Adrenal gland (tissue), 9 donors: ENCODE measurements at regions not wholly inside any gene's neighbourhood (a gene's known extent, or its start where the extent isn't known, plus 50 kb on each side); places are given as distances from the start of the nearest gene placed in this dataset.

Experiments
- DNase-seq, 7 donors: peaks; one replicate each; pipeline ENCODE4 v3.0.0-alpha.2; 2019 to 2020
- H3K27ac ChIP-seq, 5 donors: fragments of 200-600 bp; sonication (generic) in 4 of 5; 1 replicate in 3 of 5; 2 replicates in 2 of 5; pipeline versions ENCODE4 v1.5.1 to v1.8.0; 2016 to 2020; ENCODE audit warnings: mild to moderate bottlenecking in 1 of 5
- H3K27me3 ChIP-seq: fragments of 200-600 bp; 2 replicates; pipeline ENCODE4 v1.8.0; 2021
- H3K36me3 ChIP-seq, 2 donors: fragments of 200-600 bp; replicated peaks in 1 of 2; 1 replicate in 1 of 2; 2 replicates in 1 of 2; pipeline versions ENCODE4 v1.5.1 to v1.8.0; 2018 to 2022
- H3K4me1 ChIP-seq, 2 donors: fragments of 200-600 bp; replicated peaks in 1 of 2; 1 replicate in 1 of 2; 2 replicates in 1 of 2; pipeline versions ENCODE4 v1.5.1 to v1.8.0; 2018 to 2021
- H3K4me3 ChIP-seq, 4 donors: fragments of 200-600 bp; sonication (generic) in 3 of 4; one replicate each; pipeline ENCODE4 v1.5.1; 2016 to 2018
- H3K9me3 ChIP-seq, 3 donors: fragments of 200-600 bp; sonication (generic) in 1 of 3; replicated peaks in 1 of 3; 1 replicate in 2 of 3; 2 replicates in 1 of 3; pipeline versions ENCODE4 v1.5.1 to v1.8.0; 2016 to 2021
- CTCF ChIP-seq, 6 experiments: fragments of 450-650 bp in 4 of 6; fragments of 200-600 bp in 2 of 6; sonication (generic) in 1 of 6; IDR thresholded peaks; 1 replicate in 5 of 6; 2 replicates in 1 of 6; pipeline versions ENCODE4 v1.5.1 to v1.8.0; 2016 to 2021; ENCODE audit warnings: antibody characterized with exemption in 6 of 6, mild to moderate bottlenecking in 2 of 6, moderate library complexity in 1 of 6
- POLR2A ChIP-seq, 2 donors: fragments of 450-650 bp; IDR thresholded peaks; one replicate each; pipeline ENCODE4 v1.6.1; 2017; ENCODE audit warnings: antibody characterized with exemption in 2 of 2, mild to moderate bottlenecking in 2 of 2, moderate library complexity in 1 of 2
- WGBS, 4 donors: extraction: QIAGEN DNeasy Blood & Tissue Kit in 2 of 4; methylation state at CpG; one replicate each; pipeline versions ENCODE4 v1.1.5 to v1.1.7; 2013 to 2017; 5-methylcytosine and 5-hydroxymethylcytosine counted together
- intact Hi-C, 2 donors: fragments of 100-400 bp; cut with DNase I; formaldehyde crosslinking; loops; one replicate each; pipeline versions ENCODE4 v1.14.1 to v1.15.0; 2022 to 2023
- donor health status: healthy with polysubstance abuse.
- donor health status: Bipolar disorder and iron deficiency.
- donor health status: DM: yes; HTN: yes; CAD: no.
- donor health status: DM: no; HTN: no; CAD: no.
- donor health status: DM: no; HTN: no; CAD: no.

- no peak overlapping the region for H3K27ac ChIP-seq
- no peaks in the 10 kb centered on the region for H3K9me3 ChIP-seq
- no peak overlapping the region for H3K4me3 ChIP-seq
- TF ChIP-seq CTCF (IDR thresholded peaks at IDR 0.05) = no peak
- TF ChIP-seq POLR2A (IDR thresholded peaks at IDR 0.05) = no peak
- no peaks in the 10 kb centered on the region for H3K36me3 ChIP-seq
- H3K4me1 ChIP-seq = no peaks in the 10 kb centered on the region
- no peak for DNase-seq
- no peaks in the 10 kb centered on the region for H3K27me3 ChIP-seq
- intact Hi-C loops = no loop called here
- WGBS, 4 donors = 62 to 88% (median 70%) methylated on average over 1 of the region's 1 CpG
Observed at GRCh38 chr2:41895334-41895664, 152.5 kb upstream of the PKDCC start.

- WGBS, 4 donors = 77 to 87% (median 83%) methylated on average over 5 of the region's 5 CpGs
- intact Hi-C loops = no loop called here
- Histone ChIP-seq H3K4me3 (no peak overlapping the region), H3K27me3 (no peaks in the 10 kb centered on the region), H3K4me1 (no peaks in the 10 kb centered on the region), H3K9me3 (no peaks in the 10 kb centered on the region), H3K36me3 (no peaks in the 10 kb centered on the region), H3K27ac (no peak overlapping the region)
- DNase-seq = no peak
- TF ChIP-seq CTCF (IDR thresholded peaks at IDR 0.05) (no peak), POLR2A (IDR thresholded peaks at IDR 0.05) (no peak)
Observed at GRCh38 chr2:41896186-41896846, 151.5 kb upstream of the PKDCC start.

- Histone ChIP-seq H3K27me3 (no peaks in the 10 kb centered on the region), H3K36me3 (no peaks in the 10 kb centered on the region), H3K27ac (no peak overlapping the region), H3K4me3 (no peak overlapping the region), H3K9me3 (no peaks in the 10 kb centered on the region), H3K4me1 (no peaks in the 10 kb centered on the region)
- TF ChIP-seq POLR2A (IDR thresholded peaks at IDR 0.05) = no peak
- no peak for TF ChIP-seq CTCF (IDR thresholded peaks at IDR 0.05)
- intact Hi-C loops = no loop called here
- WGBS, 4 donors = 73 to 84% (median 80%) methylated on average over 2 of the region's 2 CpGs
- DNase-seq = no peak
Observed at GRCh38 chr2:41899189-41899588, 148.6 kb upstream of the PKDCC start.

- no peak for TF ChIP-seq CTCF (IDR thresholded peaks at IDR 0.05)
- TF ChIP-seq POLR2A (IDR thresholded peaks at IDR 0.05) = no peak
- no peak for DNase-seq
- Histone ChIP-seq H3K4me1 (no peaks in the 10 kb centered on the region), H3K4me3 (no peak overlapping the region), H3K9me3 (no peaks in the 10 kb centered on the region), H3K27ac (peak overlapping the region in 1 of 5 donors; percentile 39), H3K27me3 (no peaks in the 10 kb centered on the region), H3K36me3 (no peaks in the 10 kb centered on the region)
- WGBS, 4 donors = 36 to 59% (median 51%) methylated on average over 1 of the region's 1 CpG
- intact Hi-C loops = no loop called here
Observed at GRCh38 chr2:41900101-41900577, 147.7 kb upstream of the PKDCC start.
